Activated T-cell treated with anti-CD3 and anti-CD28 coated beads for 48 hours (primary cell): ENCODE measurements at regions not wholly inside any gene's neighbourhood (a gene's known extent, or its start where the extent isn't known, plus 50 kb on each side); places are given as distances from the start of the nearest gene placed in this dataset.
"Not testable (repeated sequence)": the region's sequence is repeated elsewhere in the genome, so short reads cannot be mapped to it uniquely, and the experiment has no call there.

ENCODE experiments used
- DNase-seq: peaks from one replicate; pipeline ENCODE4 v3.0.0-alpha.2; 2020; ENCODE audit warnings: low read depth

- DNase-seq, result no peak
Measured at GRCh38 chr16:27600381-27600780, 50.4 kb downstream of the KATNIP start.

- DNase-seq, result no peak
Measured at GRCh38 chr16:27602103-27602502, 52.2 kb downstream of the KATNIP start.

GRCh38 chr16:27605500-27606106 lies 55.7 kb downstream of the KATNIP start:
- DNase-seq, result not testable (repeated sequence)

GRCh38 chr16:27611340-27611739 lies 61.4 kb downstream of the KATNIP start:
- DNase-seq, result no peak

- DNase-seq, result no peak
Measured at GRCh38 chr16:27613238-27613791, 63.4 kb downstream of the KATNIP start.

GRCh38 chr16:27617665-27618064 lies 67.7 kb downstream of the KATNIP start:
- DNase-seq, result no peak

- DNase-seq, result no peak
Measured at GRCh38 chr16:27618165-27618564, 68.2 kb downstream of the KATNIP start.

- no peak for DNase-seq
Measured at GRCh38 chr16:27618606-27619327, 68.8 kb downstream of the KATNIP start.

GRCh38 chr16:27620541-27620940 lies 70.6 kb downstream of the KATNIP start:
- no peak for DNase-seq

- DNase-seq, result no peak
Measured at GRCh38 chr16:27624154-27625049, 74.5 kb downstream of the KATNIP start.

GRCh38 chr16:27625050-27625697 lies 75.2 kb downstream of the KATNIP start:
- no peak for DNase-seq

GRCh38 chr16:27627136-27627535 lies 77.2 kb downstream of the KATNIP start:
- no peak for DNase-seq

GRCh38 chr16:27628241-27628942 lies 78.4 kb downstream of the KATNIP start:
- DNase-seq, result no peak

GRCh38 chr16:27628943-27629462 lies 79.1 kb downstream of the KATNIP start:
- not testable (repeated sequence) for DNase-seq

GRCh38 chr16:27632216-27632615 lies 82.3 kb downstream of the KATNIP start:
- DNase-seq, result no peak

- no peak for DNase-seq
Measured at GRCh38 chr16:27633221-27633620, 83.3 kb downstream of the KATNIP start.

GRCh38 chr16:27633721-27634120 lies 83.8 kb downstream of the KATNIP start:
- DNase-seq, result no peak

- no peak for DNase-seq
Measured at GRCh38 chr16:27634779-27635178, 84.8 kb downstream of the KATNIP start.

- no peak for DNase-seq
Measured at GRCh38 chr16:27636453-27637240, 86.7 kb downstream of the KATNIP start.

GRCh38 chr16:27638833-27639560 lies 89.1 kb downstream of the KATNIP start:
- no peak for DNase-seq
